ENCODE measurements at regions not wholly inside any gene's neighbourhood (a gene's known extent, or its start where the extent isn't known, plus 50 kb on each side); places are given as distances from the start of the nearest gene placed in this dataset.

- no peak for TF ChIP-seq CTCF (IDR thresholded peaks at IDR 0.05)
- no peak for TF ChIP-seq POLR2A (IDR thresholded peaks at IDR 0.05)
- TF ChIP-seq POLR2AphosphoS5 (IDR thresholded peaks at IDR 0.05), result no peak
Observed at GRCh38 chr4:32864713-32865351, 2144.7 kb downstream of the PCDH7 start.
